BE2C (cell line): ENCODE measurements at regions not wholly inside any gene's neighbourhood (a gene's known extent, or its start where the extent isn't known, plus 50 kb on each side); places are given as distances from the start of the nearest gene placed in this dataset.
"Not testable (repeated sequence)": the region's sequence is repeated elsewhere in the genome, so short reads cannot be mapped to it uniquely, and the experiment has no call there.

Experiments
- DNase-seq: peaks from one replicate; pipeline ENCODE4 v3.0.0-alpha.2; 2020
- H3K27me3 ChIP-seq: fragments of 250-450 bp; sonication (Bioruptor Pico); 2 replicates; pipeline ENCODE4 v1.5.1; 2020; ENCODE audit warnings: mild to moderate bottlenecking
- H3K36me3 ChIP-seq: fragments of 250-450 bp; sonication (Bioruptor Pico); 2 replicates; pipeline ENCODE4 v1.5.1; 2020; ENCODE audit warnings: mild to moderate bottlenecking
- H3K4me1 ChIP-seq: fragments of 250-450 bp; sonication (Bioruptor Pico); 2 replicates; pipeline ENCODE4 v1.5.1; 2020
- H3K4me3 ChIP-seq: 2 replicates; pipeline ENCODE4 v1.5.1; 2011; ENCODE audit warnings: low read depth, low read length
- H3K9me3 ChIP-seq: fragments of 250-450 bp; sonication (Bioruptor Pico); 2 replicates; pipeline ENCODE4 v1.5.1; 2020
- CTCF ChIP-seq: IDR thresholded peaks from 2 replicates; pipeline ENCODE4 v1.5.1; 2012; ENCODE audit warnings: mild to moderate bottlenecking, low read depth, low read length

- TF ChIP-seq CTCF = no peak
- Histone ChIP-seq H3K27me3 (no peaks in the 10 kb centered on the region), H3K9me3 (no peaks in the 10 kb centered on the region), H3K36me3 (no peaks in the 10 kb centered on the region), H3K4me3 (no peak overlapping the region), H3K4me1 (no peaks in the 10 kb centered on the region)
- no peak for DNase-seq
Observed at GRCh38 chr7:118945911-118946682, 721.6 kb downstream of the ANKRD7 start.

- no peak overlapping the region for H3K4me3 ChIP-seq
- H3K9me3 ChIP-seq = no peaks in the 10 kb centered on the region
- no peaks in the 10 kb centered on the region for H3K27me3 ChIP-seq
- H3K36me3 ChIP-seq = no peaks in the 10 kb centered on the region
- no peak for DNase-seq
- TF ChIP-seq CTCF = no peak
- H3K4me1 ChIP-seq = no peaks in the 10 kb centered on the region
Observed at GRCh38 chr7:118948508-118948907, 724.0 kb downstream of the ANKRD7 start.

GRCh38 chr7:118949031-118949430, 724.5 kb downstream of the ANKRD7 start:
- Histone ChIP-seq H3K4me1 (no peaks in the 10 kb centered on the region), H3K9me3 (no peaks in the 10 kb centered on the region), H3K27me3 (no peaks in the 10 kb centered on the region), H3K4me3 (no peak overlapping the region), H3K36me3 (no peaks in the 10 kb centered on the region)
- TF ChIP-seq CTCF = no peak
- DNase-seq = no peak

- H3K36me3 ChIP-seq, H3K9me3 ChIP-seq: not testable (repeated sequence)
Observed at GRCh38 chr7:118956285-118956684, 731.8 kb downstream of the ANKRD7 start.

GRCh38 chr7:118969370-118969769, 744.9 kb downstream of the ANKRD7 start:
- Histone ChIP-seq H3K36me3 (no peaks in the 10 kb centered on the region), H3K4me3 (no peak overlapping the region), H3K27me3 (no peaks in the 10 kb centered on the region), H3K9me3 (no peaks in the 10 kb centered on the region), H3K4me1 (no peaks in the 10 kb centered on the region)
- no peak for TF ChIP-seq CTCF
- no peak for DNase-seq

More at GRCh38 chr7:118956285-118956684, 731.8 kb downstream of the ANKRD7 start:
- not testable (repeated sequence) for DNase-seq, H3K27me3 ChIP-seq, H3K4me3 ChIP-seq, H3K4me1 ChIP-seq

DNA sequence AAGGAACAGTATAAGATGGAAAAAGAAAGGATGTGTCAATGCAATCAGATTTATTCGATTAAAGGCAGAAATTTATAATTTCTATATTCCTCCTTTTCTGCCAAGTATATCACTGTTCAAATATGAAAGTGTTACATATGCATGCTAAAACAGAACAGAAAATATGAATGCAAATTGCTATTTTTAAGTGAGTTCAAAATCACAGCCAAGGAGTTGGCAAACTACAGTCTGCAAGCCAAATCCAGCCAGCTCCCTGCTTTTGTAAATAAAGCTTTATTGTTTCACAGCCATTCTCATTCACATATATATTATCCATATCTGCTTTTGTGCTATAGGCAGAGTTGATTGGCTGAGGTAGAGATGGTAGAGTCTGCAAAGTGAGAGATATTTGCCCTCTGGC, 747.2 kb downstream of the ANKRD7 start:
- H3K27me3 ChIP-seq = no peaks in the 10 kb centered on the region

More for the DNA sequence above, 747.2 kb downstream of the ANKRD7 start:
- H3K9me3 ChIP-seq = no peaks in the 10 kb centered on the region
- no peak for TF ChIP-seq CTCF
- no peak overlapping the region for H3K4me3 ChIP-seq
- no peaks in the 10 kb centered on the region for H3K4me1 ChIP-seq
- DNase-seq = no peak
- H3K36me3 ChIP-seq = no peaks in the 10 kb centered on the region
